ENCODE measurements at regions not wholly inside any gene's neighbourhood (a gene's known extent, or its start where the extent isn't known, plus 50 kb on each side); places are given as distances from the start of the nearest gene placed in this dataset.

DNA sequence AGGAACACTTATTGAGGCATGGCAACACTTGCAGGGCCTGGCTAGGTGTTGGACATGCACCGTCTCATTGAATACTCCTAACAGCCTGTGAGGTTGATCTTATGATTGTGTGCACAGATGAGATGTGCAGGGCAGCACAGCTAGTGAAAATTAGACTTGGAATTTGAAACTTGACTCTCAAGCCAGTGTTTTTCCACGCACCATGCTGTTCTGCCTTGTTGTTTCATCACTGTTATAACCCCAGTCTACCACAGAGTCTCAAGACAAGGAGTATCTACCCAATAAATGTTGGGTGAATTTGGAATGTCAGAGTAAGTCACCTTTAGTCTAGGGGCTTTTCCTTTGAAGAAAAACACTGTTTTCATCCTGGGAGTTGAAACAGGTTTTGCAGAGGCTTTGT, 55.8 kb upstream of the LRIG3 start:
- POLR2A ChIA-PET, result no interaction called here
- Histone ChIP-seq H3K27me3 (ENCODE audit: control insufficient read depth in 1 of 2, insufficient read depth in 2 of 2, low read length in 2 of 2) (no peaks in the 10 kb centered on the region), H2AFZ (ENCODE audit: low read length) (no peak overlapping the region), H3K4me1 (ENCODE audit: insufficient read depth, low read length) (no peaks in the 10 kb centered on the region), H3K79me2 (ENCODE audit: insufficient read depth, low read length) (no peaks in the 10 kb centered on the region), H3K27ac (ENCODE audit: extremely low read length, insufficient read depth, low read length) (no peak overlapping the region), H3K36me3 (replicated peaks in 1 of 2; ENCODE audit: control insufficient read depth in 1 of 2, insufficient read depth in 2 of 2, low read length in 2 of 2) (no peaks in the 10 kb centered on the region), H3K4me3 (replicated peaks in 1 of 3; ENCODE audit: insufficient read depth in 1 of 3, low read depth in 2 of 3, low read length in 3 of 3) (no peak overlapping the region), H3K9me3 (ENCODE audit: low read length) (no peaks in the 10 kb centered on the region), H4K20me1 (ENCODE audit: insufficient read depth, low read length) (no peaks in the 10 kb centered on the region), H3K4me2 (ENCODE audit: low read depth, low read length) (no peak overlapping the region), H3K9ac (ENCODE audit: insufficient read depth, low read depth, low read length) (no peak overlapping the region)
- no peak for TF ChIP-seq ZNF816 (CRISPR knock-in tag; IDR thresholded peaks at IDR 0.05; ENCODE audit: borderline replicate concordance)
- TF ChIP-seq ZKSCAN1 (IDR thresholded peaks at IDR 0.05; ENCODE audit: low read length), result no peak
- no peak for TF ChIP-seq CSRNP2 (CRISPR knock-in tag; conservative IDR thresholded peaks at IDR 0.05; ENCODE audit: low read depth)
- no peak for TF ChIP-seq CC2D1A (CRISPR knock-in tag; IDR thresholded peaks at IDR 0.05)
- DNase-seq (ENCODE audit: low spot score) (no peak), FAIRE-seq (no peak), ATAC-seq (no peak)
- 29% methylated on average over 2 of the region's 2 CpGs for WGBS (ENCODE audit: low lambda C conversion rate)
- BruUV-seq (replicated peaks), result no TSS peak
- intact Hi-C loops (cut with micrococcal nuclease; ENCODE audit: unreplicated experiment) (no loop called here), in situ Hi-C loops (cut with HindIII; ENCODE audit: extremely low pct_ligation_motif_present, low pct_unique_long_range_greater_than_20kb) (no loop called here)
- CTCF ChIA-PET (ENCODE audit: low intra/inter-chr PET ratio, low total read pairs), result no interaction called here

Small RNA genes in the stretch of these regions (small RNA-seq; reads per million reads assigned to genes)
- gene RNU6-279P (ENCODE audit: insufficient read depth in 2 of 3, insufficient read length in 3 of 3, low read depth in 2 of 3, low replicate concordance in 1 of 3) (0 reads per million in 3 experiments), gene RNU6-871P (ENCODE audit: insufficient read depth in 2 of 3, insufficient read length in 3 of 3, low read depth in 2 of 3, low replicate concordance in 1 of 3) (0 reads per million in 3 experiments)

Measured in HepG2 (cell line).